Smooth muscle cell (in vitro differentiated cells): ENCODE measurements at regions not wholly inside any gene's neighbourhood (a gene's known extent, or its start where the extent isn't known, plus 50 kb on each side); places are given as distances from the start of the nearest gene placed in this dataset.

ENCODE experiments used
- DNase-seq: peaks from one replicate; lab custom pipeline; 2025; ENCODE audit not compliant: unreplicated experiment; lab: John Stamatoyannopoulos, UW
- H2AFZ ChIP-seq: fragments of 200-600 bp; sonication (generic); 2 replicates; pipeline ENCODE4 v1.6.0; 2016; ENCODE audit warnings: antibody characterized with exemption, low read depth, mild to moderate bottlenecking
- H3F3A ChIP-seq: fragments of 200-600 bp; sonication (generic); 2 replicates; pipeline ENCODE4 v1.6.0; 2017; ENCODE audit warnings: antibody characterized with exemption, low read depth
- H3K27ac ChIP-seq: fragments of 200-600 bp; sonication (generic); 2 replicates; pipeline ENCODE4 v1.5.1; 2016; ENCODE audit warnings: low read depth, mild to moderate bottlenecking
- H3K27me3 ChIP-seq: fragments of 200-600 bp; sonication (generic); 2 replicates; pipeline ENCODE4 v1.6.1; 2016; ENCODE audit warnings: low read depth, mild to moderate bottlenecking
- H3K36me3 ChIP-seq: fragments of 200-600 bp; sonication (generic); 2 replicates; pipeline ENCODE4 v1.5.1; 2016; ENCODE audit warnings: low read depth
- H3K4me1 ChIP-seq: fragments of 200-600 bp; sonication (generic); 2 replicates; pipeline ENCODE4 v1.5.1; 2016; ENCODE audit warnings: low read depth
- H3K4me2 ChIP-seq: fragments of 200-600 bp; sonication (generic); 2 replicates; pipeline ENCODE4 v1.6.0; 2016; ENCODE audit warnings: mild to moderate bottlenecking
- H3K4me3 ChIP-seq: fragments of 200-600 bp; sonication (generic); 2 replicates; pipeline ENCODE4 v1.5.1; 2016; ENCODE audit warnings: mild to moderate bottlenecking
- H3K79me2 ChIP-seq: fragments of 200-600 bp; sonication (generic); 2 replicates; pipeline ENCODE4 v1.6.0; 2016; ENCODE audit warnings: low read depth, mild to moderate bottlenecking
- H3K9ac ChIP-seq: fragments of 200-600 bp; sonication (generic); 2 replicates; pipeline ENCODE4 v1.6.0; 2016; ENCODE audit warnings: low read depth
- H3K9me3 ChIP-seq: fragments of 200-600 bp; sonication (generic); replicated peaks from 2 replicates; pipeline ENCODE4 v1.5.1; 2016; ENCODE audit warnings: low read depth
- H4K20me1 ChIP-seq: fragments of 200-600 bp; sonication (generic); 2 replicates; pipeline ENCODE4 v1.6.0; 2016; ENCODE audit warnings: low read depth
- CTCF ChIP-seq: fragments of 200-600 bp; sonication (generic); IDR thresholded peaks from 2 replicates; pipeline ENCODE4 v1.5.1; 2017; ENCODE audit warnings: borderline replicate concordance, mild to moderate bottlenecking, antibody characterized with exemption; ENCODE audit not compliant: insufficient read depth, poor library complexity, severe bottlenecking
- WGBS: methylation state at CpG from one replicate; pipeline ENCODE4 v1.1.7; 2016; ENCODE audit warnings: low lambda C conversion rate; 5-methylcytosine and 5-hydroxymethylcytosine counted together

- H3K4me2 ChIP-seq: no peak overlapping the region
- H3K36me3 ChIP-seq: no peaks in the 10 kb centered on the region
- no peaks in the 10 kb centered on the region for H3K79me2 ChIP-seq
- H3K9me3 ChIP-seq: no peaks in the 10 kb centered on the region
- no peaks in the 10 kb centered on the region for H3F3A ChIP-seq
- H3K27ac ChIP-seq: no peak overlapping the region
- no peaks in the 10 kb centered on the region for H3K27me3 ChIP-seq
- no peak overlapping the region for H3K4me3 ChIP-seq
- H3K4me1 ChIP-seq: no peaks in the 10 kb centered on the region
- no peak for DNase-seq
- TF ChIP-seq CTCF: no peak
- WGBS: 82% methylated on average over 4 of the region's 4 CpGs
- H4K20me1 ChIP-seq: no peaks in the 10 kb centered on the region
- H2AFZ ChIP-seq: no peak overlapping the region
- H3K9ac ChIP-seq: no peak overlapping the region
Observed at GRCh38 chr2:17191223-17191622, 327.0 kb downstream of the RAD51AP2 start.

GRCh38 chr2:17190527-17190926 is 327.7 kb downstream of the RAD51AP2 start:
- Histone ChIP-seq H4K20me1 (no peaks in the 10 kb centered on the region), H3K27ac (no peak overlapping the region)

GRCh38 chr2:17188721-17189120 is 329.5 kb downstream of the RAD51AP2 start:
- no peaks in the 10 kb centered on the region for H3K79me2 ChIP-seq
- no peaks in the 10 kb centered on the region for H3K4me1 ChIP-seq
- no peaks in the 10 kb centered on the region for H4K20me1 ChIP-seq
- no peak overlapping the region for H2AFZ ChIP-seq
- no peak for DNase-seq
- no peaks in the 10 kb centered on the region for H3F3A ChIP-seq
- no peaks in the 10 kb centered on the region for H3K9me3 ChIP-seq
- H3K4me3 ChIP-seq: no peak overlapping the region
- H3K4me2 ChIP-seq: peak overlapping the region; percentile 29
- H3K9ac ChIP-seq: no peak overlapping the region
- no peak for TF ChIP-seq CTCF
- H3K36me3 ChIP-seq: no peaks in the 10 kb centered on the region
- no peaks in the 10 kb centered on the region for H3K27me3 ChIP-seq
- 33% methylated on average over 1 of the region's 1 CpG for WGBS
- no peak overlapping the region for H3K27ac ChIP-seq

More at GRCh38 chr2:17190527-17190926, 327.7 kb downstream of the RAD51AP2 start:
- Histone ChIP-seq H2AFZ (no peak overlapping the region), H3K4me3 (no peak overlapping the region), H3K79me2 (no peaks in the 10 kb centered on the region), H3K4me1 (no peaks in the 10 kb centered on the region), H3F3A (no peaks in the 10 kb centered on the region), H3K27me3 (no peaks in the 10 kb centered on the region), H3K36me3 (no peaks in the 10 kb centered on the region), H3K9me3 (no peaks in the 10 kb centered on the region), H3K4me2 (no peak overlapping the region), H3K9ac (no peak overlapping the region)
- 79% methylated on average over 4 of the region's 4 CpGs for WGBS
- TF ChIP-seq CTCF: no peak
- no peak for DNase-seq

- H3K9me3 ChIP-seq: no peaks in the 10 kb centered on the region
- no peak overlapping the region for H2AFZ ChIP-seq
- no peaks in the 10 kb centered on the region for H3F3A ChIP-seq
- 72% methylated on average over 2 of the region's 2 CpGs for WGBS
- TF ChIP-seq CTCF: no peak
- no peaks in the 10 kb centered on the region for H3K79me2 ChIP-seq
- DNase-seq: no peak
- no peak overlapping the region for H3K4me2 ChIP-seq
- H3K27me3 ChIP-seq: no peaks in the 10 kb centered on the region
- no peaks in the 10 kb centered on the region for H4K20me1 ChIP-seq
- H3K4me3 ChIP-seq: no peak overlapping the region
- no peaks in the 10 kb centered on the region for H3K4me1 ChIP-seq
- no peaks in the 10 kb centered on the region for H3K36me3 ChIP-seq
- H3K9ac ChIP-seq: no peak overlapping the region
- H3K27ac ChIP-seq: no peak overlapping the region
Observed at GRCh38 chr2:17184512-17184911, 333.7 kb downstream of the RAD51AP2 start.
